ENCODE measurements at regions not wholly inside any gene's neighbourhood (a gene's known extent, or its start where the extent isn't known, plus 50 kb on each side); places are given as distances from the start of the nearest gene placed in this dataset.

DNA sequence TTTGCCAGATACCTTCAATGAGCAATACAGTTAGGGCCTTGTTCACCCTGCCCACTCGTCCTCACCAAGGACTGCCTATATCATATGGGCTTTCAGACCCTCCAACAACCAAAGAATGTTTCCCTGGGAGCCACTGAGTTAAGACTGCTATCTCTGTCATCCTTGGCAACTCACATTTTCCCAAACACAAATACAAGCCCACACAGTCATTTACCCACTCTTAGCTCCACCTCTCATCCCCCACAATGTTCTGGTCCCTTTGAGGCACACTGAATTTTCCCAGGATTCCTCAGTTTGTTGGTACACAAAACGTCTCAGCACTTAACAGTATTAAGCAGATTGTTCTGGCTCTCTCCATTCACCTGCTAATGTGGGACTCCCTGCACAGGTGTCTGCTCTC is 204.6 kb downstream of the TLE3 start:
- TF ChIP-seq CTCF (IDR thresholded peaks at IDR 0.05; ENCODE audit: low read length), result no peak
- no peak for TF ChIP-seq EZH2 (optimal IDR thresholded peaks at IDR 0.05; ENCODE audit: low read depth, low read length)
- no peak for TF ChIP-seq EZH2phosphoT487 (IDR thresholded peaks at IDR 0.05; ENCODE audit: low read length)
- no peaks in the 10 kb centered on the region for H3K27me3 ChIP-seq (replicated peaks; ENCODE audit: insufficient read depth, low read length)
- H3K9me3 ChIP-seq (replicated peaks; ENCODE audit: insufficient read depth, low read length), result no peaks in the 10 kb centered on the region
- no peaks in the 10 kb centered on the region for H4K20me1 ChIP-seq (ENCODE audit: insufficient read depth, low read length)
- no peaks in the 10 kb centered on the region for H3K4me1 ChIP-seq (ENCODE audit: low read length)
- no peak overlapping the region for H2AFZ ChIP-seq (ENCODE audit: low read length)
- no peak overlapping the region for H3K9ac ChIP-seq (ENCODE audit: low read length)
- H3F3A ChIP-seq (ENCODE audit: insufficient read depth, low read length), result no peaks in the 10 kb centered on the region
- no peak overlapping the region for H3K4me2 ChIP-seq (ENCODE audit: low read depth, low read length)
- H3K36me3 ChIP-seq (replicated peaks; ENCODE audit: insufficient read depth, low read length), result no peaks in the 10 kb centered on the region
- H3K79me2 ChIP-seq (ENCODE audit: low read length), result no peaks in the 10 kb centered on the region
- no peak overlapping the region for H3K4me3 ChIP-seq (ENCODE audit: low read length)
- no peaks in the 10 kb centered on the region for H3K9me2 ChIP-seq (replicated peaks; ENCODE audit: insufficient read depth, low read length)
- no peak overlapping the region for H3K27ac ChIP-seq (ENCODE audit: low read length)
- DNase-seq, result no peak

GRCh38 chr15:69893863-69894262 is 203.9 kb downstream of the TLE3 start:
- no peak overlapping the region for H3K4me2 ChIP-seq (ENCODE audit: low read depth, low read length)
- no peak overlapping the region for H2AFZ ChIP-seq (ENCODE audit: low read length)
- TF ChIP-seq CTCF (IDR thresholded peaks at IDR 0.05; ENCODE audit: low read length), result no peak
- no peak for TF ChIP-seq EZH2phosphoT487 (IDR thresholded peaks at IDR 0.05; ENCODE audit: low read length)
- no peak for TF ChIP-seq EZH2 (optimal IDR thresholded peaks at IDR 0.05; ENCODE audit: low read depth, low read length)

GRCh38 chr15:69895202-69895601 is 202.5 kb downstream of the TLE3 start:
- Histone ChIP-seq H3K27ac (ENCODE audit: low read length) (no peak overlapping the region), H3F3A (ENCODE audit: insufficient read depth, low read length) (no peaks in the 10 kb centered on the region), H3K9me2 (replicated peaks; ENCODE audit: insufficient read depth, low read length) (no peaks in the 10 kb centered on the region), H3K4me3 (ENCODE audit: low read length) (no peak overlapping the region), H2AFZ (ENCODE audit: low read length) (no peak overlapping the region), H3K4me1 (ENCODE audit: low read length) (no peaks in the 10 kb centered on the region), H3K36me3 (replicated peaks; ENCODE audit: insufficient read depth, low read length) (no peaks in the 10 kb centered on the region), H3K79me2 (ENCODE audit: low read length) (no peaks in the 10 kb centered on the region), H3K9ac (ENCODE audit: low read length) (no peak overlapping the region), H3K9me3 (replicated peaks; ENCODE audit: insufficient read depth, low read length) (no peaks in the 10 kb centered on the region), H4K20me1 (ENCODE audit: insufficient read depth, low read length) (no peaks in the 10 kb centered on the region), H3K4me2 (ENCODE audit: low read depth, low read length) (no peak overlapping the region), H3K27me3 (replicated peaks; ENCODE audit: insufficient read depth, low read length) (no peaks in the 10 kb centered on the region)
- TF ChIP-seq CTCF (IDR thresholded peaks at IDR 0.05; ENCODE audit: low read length) (no peak), EZH2 (optimal IDR thresholded peaks at IDR 0.05; ENCODE audit: low read depth, low read length) (no peak), EZH2phosphoT487 (IDR thresholded peaks at IDR 0.05; ENCODE audit: low read length) (no peak)
- DNase-seq, result no peak

More at GRCh38 chr15:69893863-69894262, 203.9 kb downstream of the TLE3 start:
- Histone ChIP-seq H3K4me1 (ENCODE audit: low read length) (no peaks in the 10 kb centered on the region), H3K79me2 (ENCODE audit: low read length) (no peaks in the 10 kb centered on the region), H3F3A (ENCODE audit: insufficient read depth, low read length) (no peaks in the 10 kb centered on the region), H4K20me1 (ENCODE audit: insufficient read depth, low read length) (no peaks in the 10 kb centered on the region), H3K36me3 (replicated peaks; ENCODE audit: insufficient read depth, low read length) (no peaks in the 10 kb centered on the region), H3K27me3 (replicated peaks; ENCODE audit: insufficient read depth, low read length) (no peaks in the 10 kb centered on the region), H3K27ac (ENCODE audit: low read length) (no peak overlapping the region), H3K4me3 (ENCODE audit: low read length) (no peak overlapping the region), H3K9me2 (replicated peaks; ENCODE audit: insufficient read depth, low read length) (no peaks in the 10 kb centered on the region), H3K9me3 (replicated peaks; ENCODE audit: insufficient read depth, low read length) (no peaks in the 10 kb centered on the region), H3K9ac (ENCODE audit: low read length) (no peak overlapping the region)
- DNase-seq, result no peak

Data from MM.1S (cell line).